Hindlimb muscle (tissue), 1 donor: ENCODE measurements at regions not wholly inside any gene's neighbourhood (a gene's known extent, or its start where the extent isn't known, plus 50 kb on each side); places are given as distances from the start of the nearest gene placed in this dataset.
"Not testable (repeated sequence)": the region's sequence is repeated elsewhere in the genome, so short reads cannot be mapped to it uniquely, and the experiment has no call there.

Experiments used
- DNase-seq: peaks from one replicate; pipeline ENCODE4 v3.0.0-alpha.2; 2013

DNA sequence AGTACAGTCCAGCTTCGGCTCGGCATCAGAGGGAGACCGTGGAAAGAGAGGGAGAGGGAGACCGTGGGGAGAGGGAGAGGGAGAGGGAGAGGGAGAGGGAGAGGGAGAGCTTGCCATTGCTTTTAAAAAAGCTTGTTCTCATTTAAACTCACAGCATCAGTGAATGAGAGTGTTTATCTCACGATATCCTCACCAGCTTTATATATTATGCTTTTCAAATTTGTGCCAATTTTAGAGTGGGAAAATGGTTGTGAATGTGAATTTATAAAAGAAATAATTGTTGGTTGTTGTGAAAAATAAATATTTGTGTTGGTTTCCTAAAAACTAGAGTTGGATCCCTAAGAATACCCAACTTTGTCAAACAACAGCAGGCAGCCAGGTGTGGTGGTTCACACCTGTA lies 170.1 kb downstream of the NRN1 start:
- DNase-seq: not testable (repeated sequence)

DNA sequence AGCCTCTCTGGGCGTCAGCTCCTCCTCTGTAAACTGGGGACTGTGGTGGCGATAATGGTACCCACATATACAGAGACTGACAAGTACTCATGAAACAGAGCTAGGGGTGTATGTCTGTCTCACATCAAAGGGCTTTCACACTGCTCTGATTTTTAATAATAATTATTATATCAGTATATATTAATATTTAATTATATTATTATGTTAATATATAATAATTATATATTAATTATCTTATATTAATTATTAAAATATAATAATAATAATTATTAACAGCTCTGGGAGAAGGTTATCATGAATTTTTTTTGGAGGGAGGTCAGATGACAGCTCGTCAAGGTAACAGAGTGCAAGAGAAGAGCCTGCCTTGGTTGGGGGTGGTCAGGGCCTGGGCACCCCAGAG lies 173.6 kb downstream of the NRN1 start:
- DNase-seq: no peak

DNA sequence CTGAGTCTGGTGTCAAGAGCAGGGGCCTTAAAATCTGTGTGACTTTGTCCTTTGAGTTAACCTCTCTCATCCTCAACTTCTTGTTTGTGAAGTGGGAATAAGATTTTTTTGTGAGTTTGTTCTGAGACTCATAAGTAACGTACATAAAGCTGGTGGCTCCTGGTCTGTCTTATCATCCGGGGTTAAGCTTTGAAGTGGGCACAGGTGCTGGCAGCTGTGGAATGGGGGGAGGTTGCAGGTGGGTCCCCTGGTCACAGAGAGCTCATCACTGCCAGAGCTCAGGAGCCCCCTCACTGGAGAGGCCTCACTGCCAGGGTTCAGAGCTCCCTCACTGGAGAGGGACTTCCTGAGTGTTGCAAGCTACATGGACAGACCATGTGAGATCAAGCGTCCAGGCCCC lies 174.1 kb downstream of the NRN1 start:
- no peak for DNase-seq

DNA sequence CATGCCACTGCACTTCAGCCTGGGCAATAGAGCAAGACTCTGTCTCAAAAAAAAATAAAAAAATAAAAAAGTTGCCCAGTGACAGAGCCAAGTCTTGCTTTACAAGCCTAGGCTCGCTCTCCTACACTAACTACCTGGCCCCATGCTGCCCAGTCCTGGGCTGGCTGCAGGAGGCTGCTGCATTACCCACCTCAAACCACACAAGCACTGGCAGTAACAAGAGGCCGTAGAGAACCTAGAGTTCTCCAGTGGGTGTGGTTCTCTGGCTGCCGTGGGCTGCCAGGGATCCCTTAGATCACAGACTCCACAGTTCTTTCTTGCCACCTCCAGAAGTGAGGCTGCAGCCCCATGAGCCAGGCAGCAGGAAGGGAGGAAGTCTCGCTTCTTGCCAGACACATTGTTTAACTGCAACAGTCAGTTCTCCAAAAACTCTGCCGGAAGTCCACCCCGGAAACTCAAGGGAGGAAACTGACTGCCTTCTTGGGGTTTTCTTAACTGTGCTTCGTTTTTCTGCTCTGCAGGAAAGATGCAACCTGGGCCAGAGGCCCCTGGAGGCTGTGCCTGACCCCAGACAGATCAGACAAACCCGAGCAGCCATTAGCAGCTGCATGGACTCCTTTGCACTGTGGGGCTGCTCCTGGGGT lies 175.4 kb downstream of the NRN1 start:
- not testable (repeated sequence) for DNase-seq

DNA sequence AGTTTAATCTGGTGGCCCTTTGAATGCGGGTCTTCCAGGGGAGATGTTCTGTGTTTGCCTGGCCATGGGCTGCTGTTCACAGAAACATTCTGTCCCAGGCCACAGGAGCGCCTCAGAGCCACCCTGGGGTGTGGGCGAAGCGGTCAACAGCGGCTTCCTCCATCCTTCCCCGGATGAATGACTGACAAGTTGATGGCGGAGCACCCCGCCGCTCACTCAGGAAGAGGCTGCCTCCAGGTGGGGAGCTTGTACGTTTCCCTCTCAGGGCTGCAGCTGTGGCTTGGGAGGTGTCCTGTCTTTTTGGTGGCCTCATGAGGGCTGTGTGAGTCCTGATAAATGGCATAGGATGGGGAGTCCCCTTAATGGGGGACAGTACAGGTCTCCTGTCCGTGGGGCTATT lies 178.4 kb downstream of the NRN1 start:
- DNase-seq: no peak

DNA sequence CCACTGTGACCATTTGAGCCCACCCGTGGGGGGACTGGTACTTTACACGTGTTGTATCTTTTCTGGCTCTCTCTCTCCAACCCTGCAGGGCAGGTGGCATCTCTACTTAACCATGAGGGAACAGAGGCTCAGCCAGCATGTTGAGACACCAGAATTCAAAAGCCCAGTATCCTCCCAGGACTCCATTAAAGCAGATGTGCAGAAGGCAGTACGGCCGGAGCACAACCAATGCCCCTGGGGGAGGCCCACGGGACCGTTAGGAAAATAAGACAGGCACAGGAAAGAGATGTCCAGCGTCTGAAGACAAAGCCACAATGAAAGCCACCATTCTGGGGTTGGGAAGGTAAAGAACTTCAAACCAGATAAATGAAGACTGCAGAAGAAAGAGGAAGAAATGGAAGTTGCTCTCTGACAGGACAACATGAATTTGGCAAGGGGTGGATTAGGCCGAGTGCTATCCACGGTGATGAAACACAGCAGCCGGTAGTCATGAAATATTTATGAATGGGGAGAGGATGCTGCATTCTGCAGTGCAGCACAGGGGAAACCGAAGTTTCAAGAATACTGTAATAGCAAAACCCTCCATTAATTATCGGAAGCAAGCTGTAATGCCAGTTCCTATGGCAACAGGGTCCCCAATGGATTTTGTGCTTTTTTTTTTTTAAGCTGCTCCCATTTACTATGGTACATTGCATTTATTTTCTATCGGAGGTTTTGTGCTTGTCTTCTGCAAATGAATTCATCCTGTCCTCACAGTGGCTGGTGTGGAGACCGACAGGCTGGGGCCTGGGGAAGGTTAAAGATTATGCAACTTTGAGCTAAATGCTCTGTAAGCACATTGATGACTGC lies 179.4 kb downstream of the NRN1 start:
- no peak for DNase-seq

DNA sequence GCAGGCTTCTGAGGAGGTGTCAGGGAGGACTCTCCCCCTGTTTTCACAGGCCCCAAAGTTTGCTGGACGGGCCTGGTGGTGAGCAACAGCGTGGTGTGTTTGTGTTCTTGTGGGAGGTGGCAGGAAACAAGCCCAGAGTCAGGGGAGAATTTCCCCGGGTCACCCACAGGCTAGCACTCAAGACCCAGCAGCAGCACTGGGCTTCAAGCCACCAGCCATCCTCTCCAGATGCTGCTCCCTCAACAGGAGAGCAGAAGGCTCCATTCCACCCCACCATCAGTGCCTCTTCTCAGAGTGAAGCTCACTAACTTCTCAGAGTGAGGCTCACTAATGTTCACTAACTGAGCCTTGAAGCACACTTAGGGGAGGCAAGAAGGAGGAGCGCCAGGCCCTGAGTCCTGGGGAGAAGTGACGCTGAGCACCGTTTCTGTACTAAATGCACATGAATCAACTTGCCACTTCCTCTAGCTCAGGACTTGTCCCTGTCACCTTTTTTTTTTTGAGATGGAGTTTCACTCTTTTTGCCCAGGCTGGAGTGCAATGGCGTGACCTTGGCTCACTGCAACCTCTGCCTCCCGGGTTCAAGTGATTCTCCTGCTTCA lies 182.2 kb downstream of the NRN1 start:
- not testable (repeated sequence) for DNase-seq
